ENCODE measurements at regions not wholly inside any gene's neighbourhood (a gene's known extent, or its start where the extent isn't known, plus 50 kb on each side); places are given as distances from the start of the nearest gene placed in this dataset.

GRCh38 chr12:38152816-38153736, 163.5 kb upstream of the ALG10B start:
- Histone ChIP-seq H2AK5ac (ENCODE audit: low read depth, low read length) (no peak overlapping the region), H2BK5ac (ENCODE audit: low read depth, low read length, poor library complexity, severe bottlenecking) (no peak overlapping the region), H2AFZ (replicated peaks; ENCODE audit: low read length, poor library complexity) (no peak overlapping the region), H4K5ac (ENCODE audit: low read depth, low read length) (no peak overlapping the region), H3K27ac (ENCODE audit: insufficient read depth, low read length) (no peak overlapping the region), H2BK120ac (ENCODE audit: low read depth, low read length) (no peak overlapping the region), H3K36me3 (ENCODE audit: control insufficient read depth, insufficient read depth, low read length) (no peaks in the 10 kb centered on the region), H3K4ac (ENCODE audit: low read depth, low read length) (no peak overlapping the region), H2BK15ac (ENCODE audit: low read depth, low read length) (no peak overlapping the region), H3K56ac (ENCODE audit: extremely low read depth, insufficient read depth, low read length) (no peak overlapping the region), H3K23ac (ENCODE audit: low read depth, low read length) (no peak overlapping the region), H2AK9ac (replicated peaks; ENCODE audit: low read depth, low read length, poor library complexity) (no peak overlapping the region), H3K9me3 (ENCODE audit: control insufficient read depth, insufficient read depth, low read length) (peaks cover 62% of the 10 kb centered on the region), H4K8ac (ENCODE audit: low read depth in 2 of 2, low read length in 2 of 2) (no peak overlapping the region), H3K79me1 (ENCODE audit: low read depth in 1 of 2, low read length in 2 of 2) (no peaks in the 10 kb centered on the region), H2BK20ac (ENCODE audit: low read depth, low read length) (no peak overlapping the region), H3K18ac (ENCODE audit: low read depth, low read length) (no peak overlapping the region), H4K91ac (ENCODE audit: insufficient read depth, low read depth, low read length) (no peak overlapping the region), H3K14ac (replicated peaks; ENCODE audit: low read depth, low read length) (no peak overlapping the region), H3K9ac (ENCODE audit: low read depth, low read length) (no peak overlapping the region), H3K9me1 (ENCODE audit: insufficient read depth, low read length) (no peaks in the 10 kb centered on the region), H3K27me3 (ENCODE audit: control insufficient read depth, insufficient read depth, low read length) (no peaks in the 10 kb centered on the region), H3K4me1 (ENCODE audit: control insufficient read depth, insufficient read depth, low read length) (no peaks in the 10 kb centered on the region), H3K4me2 (ENCODE audit: low read depth, low read length) (no peak overlapping the region), H4K20me1 (ENCODE audit: insufficient read depth, low read length) (no peaks in the 10 kb centered on the region), H3K4me3 (ENCODE audit: insufficient read depth, low read depth, low read length) (no peak overlapping the region)
- dilution Hi-C loops (cut with HindIII; ENCODE audit: low sequenced_read_pairs, unreplicated experiment), result no loop called here
- in situ Hi-C loops (cut with MboI; ENCODE audit: low sequenced_read_pairs), result no loop called here
- POLR2A ChIA-PET (ENCODE audit: unreplicated experiment), result no interaction called here
- CTCF ChIA-PET, result no interaction called here
- no TSS peak for BruUV-seq (replicated peaks)
- intact Hi-C loops (cut with micrococcal nuclease), result no loop called here
- TF ChIP-seq MAFK (IDR thresholded peaks at IDR 0.05; ENCODE audit: low read depth, low read length), result no peak
- TF ChIP-seq ELK1 (IDR thresholded peaks at IDR 0.05; ENCODE audit: borderline replicate concordance, low read depth, low read length), result no peak
- TF ChIP-seq BHLHE40 (IDR thresholded peaks at IDR 0.05; ENCODE audit: low read depth, low read length), result no peak
- no peak for TF ChIP-seq CEBPB (IDR thresholded peaks at IDR 0.05; ENCODE audit: low read depth, low read length)
- ATAC-seq (ENCODE audit: low read depth) (no peak), DNase-seq (no peak)
- WGBS, 2 experiments (ENCODE audit: extremely low coverage in 2 of 2, insufficient read length in 1 of 2), result 79% methylated on average over 28 of the region's 53 CpGs; no CpG with 5 or more reads in 1 of the 2 experiments
